CD4-positive, alpha-beta T cell (primary cell): ENCODE measurements at regions not wholly inside any gene's neighbourhood (a gene's known extent, or its start where the extent isn't known, plus 50 kb on each side); places are given as distances from the start of the nearest gene placed in this dataset.

Source experiments
- ATAC-seq: fragments of 200-7000 bp; cut with Tn5 transposase; one replicate; pipeline ENCODE4 v1.10.0; 2022; ENCODE audit warnings: mild to moderate bottlenecking; ENCODE audit not compliant: poor library complexity
- CTCF ChIA-PET: fragments of 350-600 bp; sonication (Branson Sonifier 250); formaldehyde crosslinking; loops from one replicate; lab custom pipeline; 2021; ENCODE audit warnings: antibody characterized with exemption, inconsistent platforms; lab: Charles Lee
- POLR2A ChIA-PET: fragments of 350-600 bp; sonication (Branson Sonifier 250); formaldehyde crosslinking; loops from one replicate; lab custom pipeline; 2021; ENCODE audit warnings: antibody characterized with exemption, inconsistent platforms; lab: Charles Lee
- DNase-seq, 14 experiments: peaks; one replicate each; pipeline ENCODE4 v3.0.0-alpha.2; 2013 to 2020; ENCODE audit warnings: mixed read lengths in 2 of 14
- H3K27ac ChIP-seq, 2 donors: one replicate each; pipeline versions ENCODE4 v1.5.1 to v1.7.0; 2013; ENCODE audit warnings: low read length in 2 of 2, low read depth in 1 of 2, mild to moderate bottlenecking in 1 of 2
- H3K27me3 ChIP-seq, 2 experiments: 1 replicate in 1 of 2; 2 replicates in 1 of 2; pipeline versions ENCODE4 v1.6.1 to v1.7.0; 2013; ENCODE audit warnings: low read length in 2 of 2, control low read depth in 1 of 2, mild to moderate bottlenecking in 1 of 2, moderate library complexity in 1 of 2; ENCODE audit not compliant: insufficient read depth in 2 of 2, control insufficient read depth in 1 of 2
- H3K36me3 ChIP-seq: one replicate; pipeline ENCODE4 v1.6.1; 2013; ENCODE audit warnings: low read length, control low read depth; ENCODE audit not compliant: insufficient read depth
- H3K4me1 ChIP-seq: one replicate; pipeline ENCODE4 v1.6.1; 2013; ENCODE audit warnings: low read length, control low read depth; ENCODE audit not compliant: insufficient read depth
- H3K4me3 ChIP-seq: one replicate; pipeline ENCODE4 v1.5.1; 2013; ENCODE audit warnings: mild to moderate bottlenecking, low read length, moderate library complexity
- H3K9me3 ChIP-seq, 2 experiments: 1 replicate in 1 of 2; 2 replicates in 1 of 2; pipeline versions ENCODE4 v1.6.1 to v1.7.0; 2013; ENCODE audit warnings: low read length in 2 of 2, mild to moderate bottlenecking in 2 of 2, control low read depth in 1 of 2, moderate library complexity in 1 of 2; ENCODE audit not compliant: control insufficient read depth in 1 of 2, insufficient read depth in 1 of 2
- H3K27ac Mint-ChIP-seq: one replicate; pipeline ENCODE4 v1.8.0; 2020; ENCODE audit warnings: mixed read lengths
- H3K27me3 Mint-ChIP-seq: one replicate; pipeline ENCODE4 v1.8.0; 2021; ENCODE audit warnings: mixed read lengths
- H3K36me3 Mint-ChIP-seq: one replicate; pipeline ENCODE4 v1.8.0; 2021; ENCODE audit warnings: low read depth, mixed read lengths
- H3K4me1 Mint-ChIP-seq: one replicate; pipeline ENCODE4 v1.8.0; 2021; ENCODE audit warnings: low read depth, mixed read lengths
- H3K4me3 Mint-ChIP-seq: one replicate; pipeline ENCODE4 v1.8.0; 2020; ENCODE audit warnings: mild to moderate bottlenecking, mixed read lengths
- H3K9me3 Mint-ChIP-seq: one replicate; pipeline ENCODE4 v1.8.0; 2020; ENCODE audit warnings: mixed read lengths
- CTCF ChIP-seq: fragments of 200-600 bp; IDR thresholded peaks from one replicate; pipeline ENCODE4 v1.8.0; 2022; ENCODE audit warnings: antibody characterized with exemption, mild to moderate bottlenecking
- intact Hi-C, 2 experiments: fragments of 100-400 bp; cut with DNase I in 1 of 2; cut with micrococcal nuclease in 1 of 2; formaldehyde crosslinking; loops; one replicate each; pipeline versions ENCODE4 v1.15.1 to v1.9.0; 2023 to 2025; cut with DNase I, micrococcal nuclease

DNA sequence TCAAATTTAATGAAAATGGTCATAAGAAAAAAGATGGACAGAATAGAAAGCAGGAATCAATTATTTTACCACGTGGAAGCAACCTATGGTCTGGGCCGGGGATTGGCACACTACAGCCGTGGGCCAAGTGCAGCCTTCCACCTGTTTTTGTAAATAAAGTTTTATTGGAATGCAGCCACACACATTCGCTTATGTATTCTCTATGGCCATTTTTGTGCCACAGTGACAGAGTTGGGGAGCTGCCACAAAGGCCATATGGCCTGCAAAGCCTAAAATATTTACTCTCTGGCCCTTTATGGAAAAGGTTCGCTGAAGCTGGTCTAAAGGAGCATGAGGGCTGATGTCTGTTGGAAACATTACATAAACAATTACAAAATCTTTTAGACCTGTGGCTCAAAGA is 144.8 kb downstream of the TMCO5A start:
- Histone ChIP-seq H3K4me3 (no peak overlapping the region), H3K36me3 (no peaks in the 10 kb centered on the region), H3K9me3 (no peaks in the 10 kb centered on the region), H3K27me3 (peaks cover 0 to 1% of the 10 kb centered on the region in 2 experiments), H3K27ac (no peak overlapping the region), H3K4me1 (no peaks in the 10 kb centered on the region)
- no peaks in the 10 kb centered on the region for H3K36me3 Mint-ChIP-seq
- TF ChIP-seq CTCF, result no peak
- H3K27ac Mint-ChIP-seq, result no peak overlapping the region
- ChIA-PET CTCF (no interaction called here), POLR2A (no interaction called here)
- H3K4me3 Mint-ChIP-seq, result no peak overlapping the region
- H3K4me1 Mint-ChIP-seq, result no peaks in the 10 kb centered on the region
- H3K9me3 Mint-ChIP-seq, result no peaks in the 10 kb centered on the region
- DNase-seq (no peak), ATAC-seq (no peak)
- intact Hi-C loops, result no loop called here
- peaks cover 10% of the 10 kb centered on the region for H3K27me3 Mint-ChIP-seq

DNA sequence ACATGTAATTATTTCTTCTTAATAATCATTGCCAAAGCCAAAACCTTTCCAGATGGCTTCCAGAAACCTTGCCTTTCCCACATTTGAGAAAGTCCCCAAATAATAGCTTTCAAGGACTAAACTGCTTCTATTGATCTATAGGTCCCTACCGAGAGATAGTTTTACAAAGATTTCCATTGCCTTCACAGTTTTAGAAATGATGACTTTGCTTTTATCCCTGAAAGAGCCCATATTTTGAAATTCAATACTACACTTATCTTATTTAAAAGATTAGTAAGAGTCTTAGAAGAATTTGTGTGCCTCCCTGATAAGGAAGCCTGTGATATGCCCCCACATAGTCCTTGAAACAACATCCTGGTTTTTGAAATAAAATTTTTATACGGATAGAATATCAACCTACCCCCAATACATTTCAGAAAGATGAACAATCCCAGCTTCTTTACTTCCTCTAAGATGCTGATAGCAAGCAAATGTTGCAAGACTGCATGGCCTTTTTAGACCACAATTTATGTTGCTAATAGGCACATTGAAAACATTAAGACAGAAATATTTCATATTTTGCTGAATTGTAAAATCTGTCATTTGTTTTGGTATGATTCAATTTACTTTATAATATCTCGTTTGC is 146.3 kb downstream of the TMCO5A start:
- Histone ChIP-seq H3K9me3 (no peaks in the 10 kb centered on the region), H3K4me3 (no peak overlapping the region), H3K27me3 (no peaks in the 10 kb centered on the region), H3K4me1 (no peaks in the 10 kb centered on the region), H3K36me3 (no peaks in the 10 kb centered on the region), H3K27ac (no peak overlapping the region)
- no peak overlapping the region for H3K4me3 Mint-ChIP-seq
- no peaks in the 10 kb centered on the region for H3K27me3 Mint-ChIP-seq
- peaks cover 5% of the 10 kb centered on the region for H3K4me1 Mint-ChIP-seq
- intact Hi-C loops, result no loop called here
- H3K27ac Mint-ChIP-seq, result no peak overlapping the region
- no peaks in the 10 kb centered on the region for H3K9me3 Mint-ChIP-seq
- ATAC-seq, result no peak
- no peaks in the 10 kb centered on the region for H3K36me3 Mint-ChIP-seq
- no peak for DNase-seq
- TF ChIP-seq CTCF, result no peak
- ChIA-PET CTCF (no interaction called here), POLR2A (no interaction called here)

GRCh38 chr15:38084289-38084688 is 149.8 kb downstream of the TMCO5A start:
- H3K27me3 ChIP-seq, result no peaks in the 10 kb centered on the region
- ChIA-PET POLR2A (no interaction called here), CTCF (interaction anchor here (1.0 kb wide), 1 partner anchor 11 kb away, joined by 3 read pairs; no protein-coding TSS in a partner anchor)
- intact Hi-C loops, result no loop called here
- no peaks in the 10 kb centered on the region for H3K4me1 ChIP-seq
- Mint-ChIP-seq H3K4me3 (no peak overlapping the region), H3K36me3 (no peaks in the 10 kb centered on the region), H3K4me1 (peaks cover 5% of the 10 kb centered on the region), H3K27ac (no peak overlapping the region), H3K27me3 (peaks cover 28% of the 10 kb centered on the region), H3K9me3 (no peaks in the 10 kb centered on the region)
- peak in 3 of 14 experiments; percentile 27 to 41 (median 38) for DNase-seq
- no peaks in the 10 kb centered on the region for H3K36me3 ChIP-seq
- H3K4me3 ChIP-seq, result no peak overlapping the region
- no peak overlapping the region for H3K27ac ChIP-seq
- TF ChIP-seq CTCF, result no peak
- no peaks in the 10 kb centered on the region for H3K9me3 ChIP-seq
- ATAC-seq, result no peak
